ENCODE measurements at regions not wholly inside any gene's neighbourhood (a gene's known extent, or its start where the extent isn't known, plus 50 kb on each side); places are given as distances from the start of the nearest gene placed in this dataset.

DNA sequence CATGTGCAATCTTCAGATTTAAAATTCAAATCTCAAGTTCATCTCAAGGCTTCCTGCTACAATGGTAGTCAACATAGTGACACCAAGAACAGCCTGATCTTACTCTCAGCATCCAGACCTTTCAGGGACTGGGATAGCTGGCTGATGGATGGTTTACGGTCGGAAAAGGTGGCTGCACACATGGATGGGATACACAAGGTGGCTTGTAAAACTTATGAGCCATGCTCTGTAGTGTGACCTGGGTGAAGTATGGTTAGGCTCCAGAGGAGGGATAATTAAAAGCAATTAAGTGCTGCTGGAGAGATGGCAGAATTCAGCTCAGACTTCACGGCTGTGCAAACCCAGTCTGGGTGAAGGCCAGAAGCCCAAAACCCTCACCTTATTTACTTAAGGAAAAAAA is 379.5 kb downstream of the NFIB start:
- no peaks in the 10 kb centered on the region for H3K4me1 Mint-ChIP-seq
- ATAC-seq (ENCODE audit: low read depth) (no peak), DNase-seq (no peak)
- no peaks in the 10 kb centered on the region for H3K4me1 ChIP-seq (ENCODE audit: control insufficient read depth in 2 of 2, insufficient read depth in 2 of 2, low read length in 2 of 2)
- no peaks in the 10 kb centered on the region for H3K27me3 Mint-ChIP-seq
- H3K9me3 Mint-ChIP-seq (ENCODE audit: insufficient read depth), result no peaks in the 10 kb centered on the region
- CTCF ChIA-PET, result no interaction called here
- H4K20me1 ChIP-seq (ENCODE audit: control insufficient read depth, insufficient read depth, low read length, poor library complexity, severe bottlenecking), result no peaks in the 10 kb centered on the region
- POLR2A ChIA-PET, result no interaction called here
- no peak overlapping the region for H3K27ac ChIP-seq (ENCODE audit: low read length in 2 of 2)
- no peaks in the 10 kb centered on the region for H3K9me3 ChIP-seq (ENCODE audit: control extremely low read depth in 1 of 3, control insufficient read depth in 2 of 3, insufficient read depth in 1 of 3, low read length in 2 of 3)
- H3K27me3 ChIP-seq (replicated peaks in 1 of 4; ENCODE audit: control extremely low read depth in 1 of 4, control insufficient read depth in 3 of 4, insufficient read depth in 4 of 4, low read length in 3 of 4), result no peaks in the 10 kb centered on the region
- H3K79me2 ChIP-seq (ENCODE audit: control insufficient read depth, insufficient read depth, low read length), result no peaks in the 10 kb centered on the region
- intact Hi-C loops (cut with micrococcal nuclease), result no loop called here
- H2AFZ ChIP-seq (ENCODE audit: insufficient read depth, low read depth, low read length, poor library complexity, severe bottlenecking), result no peak overlapping the region
- no peak overlapping the region for H3K4me2 ChIP-seq (replicated peaks; ENCODE audit: low read depth, low read length, poor library complexity, severe bottlenecking)
- 89% methylated on average over 2 of the region's 3 CpGs for WGBS (ENCODE audit: insufficient coverage)
- H3K4me3 Mint-ChIP-seq, result no peak overlapping the region
- TF ChIP-seq, protein P1, sequence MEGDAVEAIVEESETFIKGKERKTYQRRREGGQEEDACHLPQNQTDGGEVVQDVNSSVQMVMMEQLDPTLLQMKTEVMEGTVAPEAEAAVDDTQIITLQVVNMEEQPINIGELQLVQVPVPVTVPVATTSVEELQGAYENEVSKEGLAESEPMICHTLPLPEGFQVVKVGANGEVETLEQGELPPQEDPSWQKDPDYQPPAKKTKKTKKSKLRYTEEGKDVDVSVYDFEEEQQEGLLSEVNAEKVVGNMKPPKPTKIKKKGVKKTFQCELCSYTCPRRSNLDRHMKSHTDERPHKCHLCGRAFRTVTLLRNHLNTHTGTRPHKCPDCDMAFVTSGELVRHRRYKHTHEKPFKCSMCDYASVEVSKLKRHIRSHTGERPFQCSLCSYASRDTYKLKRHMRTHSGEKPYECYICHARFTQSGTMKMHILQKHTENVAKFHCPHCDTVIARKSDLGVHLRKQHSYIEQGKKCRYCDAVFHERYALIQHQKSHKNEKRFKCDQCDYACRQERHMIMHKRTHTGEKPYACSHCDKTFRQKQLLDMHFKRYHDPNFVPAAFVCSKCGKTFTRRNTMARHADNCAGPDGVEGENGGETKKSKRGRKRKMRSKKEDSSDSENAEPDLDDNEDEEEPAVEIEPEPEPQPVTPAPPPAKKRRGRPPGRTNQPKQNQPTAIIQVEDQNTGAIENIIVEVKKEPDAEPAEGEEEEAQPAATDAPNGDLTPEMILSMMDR (IDR thresholded peaks at IDR 0.05), result no peak
- TF ChIP-seq EZH2 (IDR thresholded peaks at IDR 0.05; ENCODE audit: borderline replicate concordance, insufficient read depth, low read depth, low read length, poor library complexity, severe bottlenecking), result no peak
- no peak overlapping the region for H3K27ac Mint-ChIP-seq
- no peak overlapping the region for H3K4me3 ChIP-seq (ENCODE audit: control extremely low read depth in 1 of 5, extremely low read depth in 1 of 5, insufficient read depth in 1 of 5, low read depth in 2 of 5, low read length in 4 of 5)
- H3K36me3 ChIP-seq (replicated peaks in 1 of 2; ENCODE audit: control extremely low read depth in 1 of 2, control insufficient read depth in 1 of 2, extremely low read depth in 1 of 2, insufficient read depth in 2 of 2, low read length in 1 of 2), result no peaks in the 10 kb centered on the region
- no peak overlapping the region for H3K9ac ChIP-seq (ENCODE audit: low read length)

DNA sequence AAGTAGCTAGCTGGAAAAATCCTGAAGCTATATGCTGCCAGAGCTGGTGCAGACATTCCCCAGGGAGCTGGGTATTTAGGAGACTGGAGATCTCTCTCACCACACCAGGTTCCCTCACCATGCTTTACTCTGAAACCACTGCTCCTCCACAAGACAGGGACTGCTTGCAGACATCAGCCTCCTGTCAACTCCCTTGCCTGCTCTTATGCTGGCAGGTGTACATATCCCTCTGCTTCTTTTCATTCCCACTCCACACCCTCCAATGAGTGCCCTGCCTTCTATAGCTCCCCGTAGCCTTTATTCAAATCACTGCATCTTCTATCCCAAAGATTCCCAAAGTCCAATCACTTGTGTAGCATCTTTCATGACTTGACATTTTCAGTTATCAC is 380.7 kb downstream of the NFIB start:
- no CpG with 5 or more reads among the region's 1 CpG for WGBS (ENCODE audit: insufficient coverage)
- ATAC-seq (ENCODE audit: low read depth) (no peak), DNase-seq (no peak)
- no peaks in the 10 kb centered on the region for H3K27me3 ChIP-seq (replicated peaks in 1 of 4; ENCODE audit: control extremely low read depth in 1 of 4, control insufficient read depth in 3 of 4, insufficient read depth in 4 of 4, low read length in 3 of 4)
- no peak overlapping the region for H2AFZ ChIP-seq (ENCODE audit: insufficient read depth, low read depth, low read length, poor library complexity, severe bottlenecking)
- H3K4me1 Mint-ChIP-seq, result no peaks in the 10 kb centered on the region
- no peak overlapping the region for H3K4me2 ChIP-seq (replicated peaks; ENCODE audit: low read depth, low read length, poor library complexity, severe bottlenecking)
- H3K27ac ChIP-seq (ENCODE audit: low read length in 2 of 2), result no peak overlapping the region
- H3K4me3 ChIP-seq (ENCODE audit: control extremely low read depth in 1 of 5, extremely low read depth in 1 of 5, insufficient read depth in 1 of 5, low read depth in 2 of 5, low read length in 4 of 5), result no peak overlapping the region
- H3K4me3 Mint-ChIP-seq, result no peak overlapping the region
- no peaks in the 10 kb centered on the region for H4K20me1 ChIP-seq (ENCODE audit: control insufficient read depth, insufficient read depth, low read length, poor library complexity, severe bottlenecking)
- ChIA-PET POLR2A (no interaction called here), CTCF (no interaction called here)
- no peaks in the 10 kb centered on the region for H3K79me2 ChIP-seq (ENCODE audit: control insufficient read depth, insufficient read depth, low read length)
- TF ChIP-seq, protein P1 (IDR thresholded peaks at IDR 0.05), result no peak
- H3K27me3 Mint-ChIP-seq, result no peaks in the 10 kb centered on the region
- no peaks in the 10 kb centered on the region for H3K9me3 ChIP-seq (ENCODE audit: control extremely low read depth in 1 of 3, control insufficient read depth in 2 of 3, insufficient read depth in 1 of 3, low read length in 2 of 3)
- H3K36me3 ChIP-seq (replicated peaks in 1 of 2; ENCODE audit: control extremely low read depth in 1 of 2, control insufficient read depth in 1 of 2, extremely low read depth in 1 of 2, insufficient read depth in 2 of 2, low read length in 1 of 2), result no peaks in the 10 kb centered on the region
- no peaks in the 10 kb centered on the region for H3K9me3 Mint-ChIP-seq (ENCODE audit: insufficient read depth)
- H3K9ac ChIP-seq (ENCODE audit: low read length), result no peak overlapping the region
- no peak overlapping the region for H3K27ac Mint-ChIP-seq
- intact Hi-C loops (cut with micrococcal nuclease), result no loop called here
- H3K4me1 ChIP-seq (ENCODE audit: control insufficient read depth in 2 of 2, insufficient read depth in 2 of 2, low read length in 2 of 2), result no peaks in the 10 kb centered on the region

Data from B cell (primary cell).